Neutrophil (primary cell): ENCODE measurements at regions not wholly inside any gene's neighbourhood (a gene's known extent, or its start where the extent isn't known, plus 50 kb on each side); places are given as distances from the start of the nearest gene placed in this dataset.

Experiments used
- H3K27ac ChIP-seq: fragments of 200-600 bp; sonication (generic); 2 replicates; pipeline ENCODE4 v1.5.1; 2016; ENCODE audit warnings: mild to moderate bottlenecking, moderate library complexity
- H3K27me3 ChIP-seq: fragments of 200-600 bp; sonication (generic); 2 replicates; pipeline ENCODE4 v1.6.0; 2016; ENCODE audit warnings: mild to moderate bottlenecking
- H3K36me3 ChIP-seq: fragments of 200-600 bp; sonication (generic); 2 replicates; pipeline ENCODE4 v1.5.1; 2017
- H3K4me1 ChIP-seq, 2 experiments: fragments of 200-600 bp in 1 of 2; sonication (generic) in 1 of 2; 1 replicate in 1 of 2; 2 replicates in 1 of 2; pipeline versions ENCODE4 v1.5.1 to v1.6.1; 2013 to 2016; ENCODE audit warnings: low read depth in 1 of 2, low read length in 1 of 2, mild to moderate bottlenecking in 1 of 2, moderate library complexity in 1 of 2; ENCODE audit not compliant: control insufficient read depth in 1 of 2, insufficient read depth in 1 of 2
- H3K4me3 ChIP-seq, 2 experiments: fragments of 200-600 bp in 1 of 2; sonication (generic) in 1 of 2; 1 replicate in 1 of 2; 2 replicates in 1 of 2; pipeline ENCODE4 v1.5.1; 2013 to 2016; ENCODE audit warnings: low read depth in 1 of 2, low read length in 1 of 2, mild to moderate bottlenecking in 1 of 2, moderate library complexity in 1 of 2
- H3K9me3 ChIP-seq: fragments of 200-600 bp; sonication (generic); 2 replicates; pipeline ENCODE4 v1.5.1; 2016
- TF ChIP-seq, protein P1 (sequence below): fragments of 200-600 bp; sonication (generic); IDR thresholded peaks from 2 replicates; pipeline ENCODE4 v1.5.1; 2016; ENCODE audit warnings: antibody characterized with exemption

DNA sequence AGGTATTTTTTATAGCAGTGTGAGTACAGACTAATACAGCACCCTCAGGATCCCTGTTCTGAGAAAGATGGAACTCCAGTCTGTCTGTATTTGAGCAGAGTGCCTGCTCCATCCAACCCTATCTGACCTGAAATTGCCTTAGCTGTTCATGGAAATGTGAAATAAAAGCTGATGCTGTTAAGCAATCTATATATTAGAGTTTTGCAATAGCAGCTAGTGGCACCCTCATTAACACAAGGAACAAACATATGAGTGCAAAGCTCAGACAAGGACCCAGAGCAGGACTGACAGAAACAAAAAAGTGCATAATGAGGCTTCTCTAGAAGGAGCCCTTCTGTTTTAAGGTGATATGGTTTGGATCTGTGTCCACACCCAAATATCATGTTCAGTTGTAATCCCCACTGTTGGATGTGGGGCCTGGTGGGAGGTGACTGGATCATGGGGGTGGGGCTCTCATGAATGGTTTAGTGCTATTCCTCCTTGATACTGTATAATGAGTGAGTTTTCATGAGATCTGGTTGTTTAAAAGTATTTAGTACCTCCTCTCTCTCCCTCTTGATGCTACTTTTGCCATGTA, 272.9 kb upstream of the KLF3 start:
- Histone ChIP-seq H3K9me3 (no peaks in the 10 kb centered on the region), H3K4me1 (no peaks in the 10 kb centered on the region), H3K36me3 (no peaks in the 10 kb centered on the region), H3K27ac (no peak overlapping the region), H3K4me3 (no peak overlapping the region), H3K27me3 (no peaks in the 10 kb centered on the region)
- TF ChIP-seq, protein P1, sequence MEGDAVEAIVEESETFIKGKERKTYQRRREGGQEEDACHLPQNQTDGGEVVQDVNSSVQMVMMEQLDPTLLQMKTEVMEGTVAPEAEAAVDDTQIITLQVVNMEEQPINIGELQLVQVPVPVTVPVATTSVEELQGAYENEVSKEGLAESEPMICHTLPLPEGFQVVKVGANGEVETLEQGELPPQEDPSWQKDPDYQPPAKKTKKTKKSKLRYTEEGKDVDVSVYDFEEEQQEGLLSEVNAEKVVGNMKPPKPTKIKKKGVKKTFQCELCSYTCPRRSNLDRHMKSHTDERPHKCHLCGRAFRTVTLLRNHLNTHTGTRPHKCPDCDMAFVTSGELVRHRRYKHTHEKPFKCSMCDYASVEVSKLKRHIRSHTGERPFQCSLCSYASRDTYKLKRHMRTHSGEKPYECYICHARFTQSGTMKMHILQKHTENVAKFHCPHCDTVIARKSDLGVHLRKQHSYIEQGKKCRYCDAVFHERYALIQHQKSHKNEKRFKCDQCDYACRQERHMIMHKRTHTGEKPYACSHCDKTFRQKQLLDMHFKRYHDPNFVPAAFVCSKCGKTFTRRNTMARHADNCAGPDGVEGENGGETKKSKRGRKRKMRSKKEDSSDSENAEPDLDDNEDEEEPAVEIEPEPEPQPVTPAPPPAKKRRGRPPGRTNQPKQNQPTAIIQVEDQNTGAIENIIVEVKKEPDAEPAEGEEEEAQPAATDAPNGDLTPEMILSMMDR = no peak

DNA sequence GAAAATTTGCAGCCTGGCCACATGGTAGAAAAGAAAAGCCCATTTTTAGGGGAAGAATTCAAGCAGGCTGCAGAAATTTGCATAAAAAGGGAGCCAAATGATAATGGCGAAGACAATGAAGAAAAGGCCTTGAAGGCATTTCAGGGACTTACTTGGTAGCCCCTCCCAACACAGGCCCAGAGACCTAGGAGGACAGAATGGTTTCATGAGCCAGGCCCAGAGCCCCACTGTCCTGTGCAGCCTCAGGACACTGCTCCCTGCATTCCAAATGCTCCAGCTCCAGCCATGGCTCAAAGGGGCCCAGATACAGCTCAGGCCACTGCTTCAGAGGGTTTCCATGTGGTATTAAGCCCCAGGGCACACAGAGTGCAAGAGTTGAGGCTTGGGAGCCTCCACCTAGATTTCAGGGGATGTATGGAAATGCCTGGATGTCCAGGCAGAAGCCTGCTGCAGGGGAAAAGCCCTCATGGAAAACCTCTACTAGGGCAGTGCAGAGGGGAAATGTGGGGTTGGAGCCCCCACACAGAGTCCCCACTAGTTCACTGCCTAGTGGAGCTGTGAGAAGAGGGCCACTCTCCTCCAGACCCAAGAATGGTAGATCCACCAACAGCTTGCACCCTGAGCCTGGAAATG, 271.7 kb upstream of the KLF3 start:
- Histone ChIP-seq H3K9me3 (no peaks in the 10 kb centered on the region), H3K4me3 (no peak overlapping the region), H3K27ac (no peak overlapping the region), H3K27me3 (no peaks in the 10 kb centered on the region), H3K4me1 (no peaks in the 10 kb centered on the region), H3K36me3 (no peaks in the 10 kb centered on the region)
- TF ChIP-seq, protein P1 = no peak

DNA sequence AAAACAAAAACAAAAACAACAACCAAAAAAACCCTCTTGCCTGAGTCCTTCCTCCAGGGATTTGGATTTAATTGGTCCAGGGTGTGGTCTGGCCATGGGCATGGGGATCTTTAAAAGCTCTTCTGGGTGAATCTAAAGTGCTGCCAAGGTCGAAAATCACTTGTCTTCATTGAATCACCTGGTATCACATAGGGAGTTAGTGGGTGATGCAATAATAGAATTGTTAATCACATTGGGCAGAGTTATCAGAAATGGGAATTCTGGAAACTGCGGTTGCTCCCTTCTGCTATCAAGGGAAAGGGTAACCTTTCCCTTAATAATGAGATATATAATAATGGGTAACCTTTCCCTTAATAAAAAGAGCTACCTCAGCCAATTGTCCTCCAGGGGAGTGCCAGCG, 267.9 kb upstream of the KLF3 start:
- H3K4me3 ChIP-seq = no peak overlapping the region
- H3K9me3 ChIP-seq = no peaks in the 10 kb centered on the region
- H3K27ac ChIP-seq = no peak overlapping the region
- H3K27me3 ChIP-seq = no peaks in the 10 kb centered on the region
- TF ChIP-seq, protein P1 = no peak
- H3K4me1 ChIP-seq = no peaks in the 10 kb centered on the region
- H3K36me3 ChIP-seq = no peaks in the 10 kb centered on the region

DNA sequence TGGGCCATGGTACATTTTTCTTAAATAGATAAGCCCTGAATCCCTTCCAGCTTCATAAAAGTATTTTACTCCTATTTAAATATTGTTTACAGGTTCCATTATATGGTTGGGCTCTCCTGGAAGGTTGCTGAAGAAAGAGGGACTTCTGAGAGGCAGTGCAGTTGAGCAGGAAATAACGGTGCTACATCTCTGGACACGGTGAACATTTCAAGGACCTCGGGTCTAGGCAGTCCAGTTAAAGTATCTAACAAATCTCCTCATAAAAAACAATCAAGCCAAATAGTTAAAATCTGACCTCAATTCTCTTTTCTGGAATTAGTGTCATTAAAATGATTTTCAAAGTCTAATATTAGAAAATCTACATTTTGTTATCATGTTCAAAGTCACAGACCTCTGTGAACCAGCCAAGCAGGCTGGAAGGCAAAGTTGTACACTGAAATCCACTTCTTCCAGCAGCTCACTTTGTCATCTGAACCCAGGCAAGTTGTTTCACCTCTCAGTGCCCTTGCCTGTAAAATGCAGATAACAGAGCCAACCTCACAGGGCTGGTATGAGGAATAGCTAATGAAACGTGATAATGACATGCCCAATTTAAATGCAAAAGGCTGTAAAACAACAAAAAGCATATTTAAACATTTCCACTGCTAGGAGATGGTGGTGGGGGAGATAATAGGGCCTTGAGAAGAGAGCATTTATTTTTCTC, 267.0 kb upstream of the KLF3 start:
- no peaks in the 10 kb centered on the region for H3K9me3 ChIP-seq
- no peaks in the 10 kb centered on the region for H3K36me3 ChIP-seq
- TF ChIP-seq, protein P1 = no peak
- H3K27me3 ChIP-seq = no peaks in the 10 kb centered on the region
- no peak overlapping the region for H3K27ac ChIP-seq
- no peaks in the 10 kb centered on the region for H3K4me1 ChIP-seq
- H3K4me3 ChIP-seq = no peak overlapping the region

DNA sequence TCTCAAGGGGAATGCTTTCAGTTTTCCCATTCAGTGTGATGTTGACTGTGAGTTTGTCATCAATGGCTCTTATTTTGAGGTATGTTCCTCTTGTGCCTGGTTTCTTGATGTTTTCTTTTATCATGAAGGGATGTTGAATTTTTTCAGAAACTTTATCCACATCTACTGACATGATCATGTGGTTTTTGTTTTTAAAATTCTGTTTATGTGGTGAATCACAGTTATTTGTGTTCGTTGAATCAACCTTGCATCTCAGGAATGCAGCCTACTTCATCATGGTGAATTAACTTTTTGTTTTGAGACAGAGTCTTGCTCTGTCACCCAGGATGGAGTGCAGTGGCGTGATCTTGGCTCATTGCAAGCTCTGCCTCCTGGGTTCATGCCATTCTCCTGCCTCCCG, 263.1 kb upstream of the KLF3 start:
- TF ChIP-seq, protein P1 = no peak
- Histone ChIP-seq H3K27me3 (no peaks in the 10 kb centered on the region), H3K4me3 (no peak overlapping the region), H3K9me3 (no peaks in the 10 kb centered on the region), H3K36me3 (no peaks in the 10 kb centered on the region), H3K27ac (no peak overlapping the region), H3K4me1 (no peaks in the 10 kb centered on the region)
